HepG2 (cell line): ENCODE measurements at regions not wholly inside any gene's neighbourhood (a gene's known extent, or its start where the extent isn't known, plus 50 kb on each side); places are given as distances from the start of the nearest gene placed in this dataset.

ENCODE experiments used
- CC2D1A ChIP-seq: sonication (generic); formaldehyde crosslinking; IDR thresholded peaks from 2 replicates; pipeline ENCODE4 v1.8.1; 2023; ENCODE audit warnings: mild to moderate bottlenecking, missing genetic modification reagents
- EP300 ChIP-seq, 3 experiments: sonication (generic) in 1 of 3; formaldehyde crosslinking in 1 of 3; IDR thresholded peaks; 2 replicates each; pipeline versions ENCODE4 v1.5.1 to v1.6.1; 2011 to 2020; ENCODE audit warnings: low read depth in 2 of 3, low read length in 2 of 3, borderline replicate concordance in 1 of 3, improper control_type of control experiment in 1 of 3, mild to moderate bottlenecking in 1 of 3, missing genetic modification reagents in 1 of 3, moderate library complexity in 1 of 3
- EZH2 ChIP-seq: conservative IDR thresholded peaks from 2 replicates; pipeline ENCODE4 v1.6.1; 2012; ENCODE audit warnings: mild to moderate bottlenecking, low read depth, low read length, moderate library complexity
- JUND ChIP-seq: sonication (generic); formaldehyde crosslinking; IDR thresholded peaks from 2 replicates; pipeline ENCODE4 v1.8.0; 2022; ENCODE audit warnings: mild to moderate bottlenecking, missing genetic modification reagents
- NR1H2 ChIP-seq: sonication (generic); formaldehyde crosslinking; IDR thresholded peaks from 2 replicates; pipeline ENCODE4 v1.8.1; 2022; ENCODE audit warnings: low read depth, missing genetic modification reagents, borderline replicate concordance
- TAF1 ChIP-seq: sonication (generic); formaldehyde crosslinking; IDR thresholded peaks from 2 replicates; pipeline ENCODE4 v1.4.0; 2020; ENCODE audit warnings: missing genetic modification reagents
- TRIM24 ChIP-seq: sonication (generic); formaldehyde crosslinking; IDR thresholded peaks from 2 replicates; pipeline ENCODE4 v1.8.0; 2022; ENCODE audit warnings: mild to moderate bottlenecking, missing genetic modification reagents
- ZBTB20 ChIP-seq: sonication (generic); formaldehyde crosslinking; IDR thresholded peaks from 2 replicates; pipeline ENCODE4 v1.8.1; 2023; ENCODE audit warnings: missing genetic modification reagents, low read depth, mild to moderate bottlenecking, borderline replicate concordance
- TF ChIP-seq, protein P1 (sequence below): sonication (generic); formaldehyde crosslinking; IDR thresholded peaks from 2 replicates; pipeline ENCODE4 v1.5.1; 2020; ENCODE audit warnings: missing genetic modification reagents, mild to moderate bottlenecking, borderline replicate concordance
- TF ChIP-seq, protein P2 (sequence below): sonication (generic); formaldehyde crosslinking; IDR thresholded peaks from 2 replicates; pipeline ENCODE4 v1.5.0; 2020; ENCODE audit warnings: mild to moderate bottlenecking, missing genetic modification reagents, moderate library complexity

DNA sequence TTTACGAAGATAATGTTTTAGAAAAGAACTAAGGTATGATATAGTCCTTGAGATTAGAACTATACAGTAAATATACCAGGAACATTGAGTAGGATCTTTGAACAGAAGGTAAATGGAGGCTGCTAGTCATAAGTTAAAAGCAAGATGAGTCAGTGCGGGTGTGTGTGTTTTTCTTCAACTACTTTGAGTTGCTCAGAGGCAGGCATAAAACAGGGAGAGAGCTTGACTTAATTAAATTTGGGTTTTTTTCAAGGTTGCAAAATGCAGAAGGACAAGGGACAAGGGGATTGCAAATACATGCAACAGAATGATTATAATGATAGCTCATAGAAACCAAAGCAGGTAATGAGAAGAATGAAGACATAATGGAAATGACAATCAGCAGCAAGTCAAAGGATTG is 815.1 kb downstream of the NCAM2 start:
- TF ChIP-seq JUND: no peak
- TF ChIP-seq EP300 (IDR thresholded peaks at IDR 0.05; ENCODE audit: low read depth in 2 of 2, low read length in 2 of 2): no peak
- TF ChIP-seq EP300 (CRISPR knock-in tag; IDR thresholded peaks at IDR 0.05; ENCODE audit: borderline replicate concordance): no peak
- TF ChIP-seq TAF1 (CRISPR knock-in tag): no peak
- TF ChIP-seq, protein P1, sequence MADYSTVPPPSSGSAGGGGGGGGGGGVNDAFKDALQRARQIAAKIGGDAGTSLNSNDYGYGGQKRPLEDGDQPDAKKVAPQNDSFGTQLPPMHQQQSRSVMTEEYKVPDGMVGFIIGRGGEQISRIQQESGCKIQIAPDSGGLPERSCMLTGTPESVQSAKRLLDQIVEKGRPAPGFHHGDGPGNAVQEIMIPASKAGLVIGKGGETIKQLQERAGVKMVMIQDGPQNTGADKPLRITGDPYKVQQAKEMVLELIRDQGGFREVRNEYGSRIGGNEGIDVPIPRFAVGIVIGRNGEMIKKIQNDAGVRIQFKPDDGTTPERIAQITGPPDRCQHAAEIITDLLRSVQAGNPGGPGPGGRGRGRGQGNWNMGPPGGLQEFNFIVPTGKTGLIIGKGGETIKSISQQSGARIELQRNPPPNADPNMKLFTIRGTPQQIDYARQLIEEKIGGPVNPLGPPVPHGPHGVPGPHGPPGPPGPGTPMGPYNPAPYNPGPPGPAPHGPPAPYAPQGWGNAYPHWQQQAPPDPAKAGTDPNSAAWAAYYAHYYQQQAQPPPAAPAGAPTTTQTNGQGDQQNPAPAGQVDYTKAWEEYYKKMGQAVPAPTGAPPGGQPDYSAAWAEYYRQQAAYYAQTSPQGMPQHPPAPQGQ (CRISPR knock-in tag): no peak
- TF ChIP-seq CC2D1A (CRISPR knock-in tag): no peak
- TF ChIP-seq NR1H2 (CRISPR knock-in tag): no peak
- no peak for TF ChIP-seq TRIM24 (CRISPR knock-in tag)
- no peak for TF ChIP-seq EZH2
- TF ChIP-seq, protein P2, sequence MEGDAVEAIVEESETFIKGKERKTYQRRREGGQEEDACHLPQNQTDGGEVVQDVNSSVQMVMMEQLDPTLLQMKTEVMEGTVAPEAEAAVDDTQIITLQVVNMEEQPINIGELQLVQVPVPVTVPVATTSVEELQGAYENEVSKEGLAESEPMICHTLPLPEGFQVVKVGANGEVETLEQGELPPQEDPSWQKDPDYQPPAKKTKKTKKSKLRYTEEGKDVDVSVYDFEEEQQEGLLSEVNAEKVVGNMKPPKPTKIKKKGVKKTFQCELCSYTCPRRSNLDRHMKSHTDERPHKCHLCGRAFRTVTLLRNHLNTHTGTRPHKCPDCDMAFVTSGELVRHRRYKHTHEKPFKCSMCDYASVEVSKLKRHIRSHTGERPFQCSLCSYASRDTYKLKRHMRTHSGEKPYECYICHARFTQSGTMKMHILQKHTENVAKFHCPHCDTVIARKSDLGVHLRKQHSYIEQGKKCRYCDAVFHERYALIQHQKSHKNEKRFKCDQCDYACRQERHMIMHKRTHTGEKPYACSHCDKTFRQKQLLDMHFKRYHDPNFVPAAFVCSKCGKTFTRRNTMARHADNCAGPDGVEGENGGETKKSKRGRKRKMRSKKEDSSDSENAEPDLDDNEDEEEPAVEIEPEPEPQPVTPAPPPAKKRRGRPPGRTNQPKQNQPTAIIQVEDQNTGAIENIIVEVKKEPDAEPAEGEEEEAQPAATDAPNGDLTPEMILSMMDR (CRISPR knock-in tag): no peak
- TF ChIP-seq ZBTB20 (CRISPR knock-in tag): no peak
